ENCODE measurements at regions not wholly inside any gene's neighbourhood (a gene's known extent, or its start where the extent isn't known, plus 50 kb on each side); places are given as distances from the start of the nearest gene placed in this dataset.
A peak's percentile ranks its signal among the peaks of the same experiment; 100 is the strongest.

GRCh38 chr3:176399193-176399592 lies 798.1 kb downstream of the TBL1XR1 start:
- no peaks in the 10 kb centered on the region for H3K27me3 ChIP-seq (ENCODE audit: control insufficient read depth, insufficient read depth, low read length, poor library complexity, severe bottlenecking)
- no peaks in the 10 kb centered on the region for H3K36me3 ChIP-seq (ENCODE audit: control insufficient read depth, insufficient read depth, low read length)
- no peaks in the 10 kb centered on the region for H3K9me3 ChIP-seq (ENCODE audit: control insufficient read depth, low read length)
- H3K4me3 ChIP-seq (ENCODE audit: insufficient read depth, low read depth, low read length), result no peak overlapping the region
- WGBS, 2 experiments, result 88 to 93% methylated on average over 2 of the region's 2 CpGs
- no peaks in the 10 kb centered on the region for H3K4me1 ChIP-seq (ENCODE audit: control insufficient read depth, insufficient read depth, low read length)
- no peak overlapping the region for H3K27ac ChIP-seq (ENCODE audit: insufficient read depth, low read depth, low read length, poor library complexity, severe bottlenecking)

DNA sequence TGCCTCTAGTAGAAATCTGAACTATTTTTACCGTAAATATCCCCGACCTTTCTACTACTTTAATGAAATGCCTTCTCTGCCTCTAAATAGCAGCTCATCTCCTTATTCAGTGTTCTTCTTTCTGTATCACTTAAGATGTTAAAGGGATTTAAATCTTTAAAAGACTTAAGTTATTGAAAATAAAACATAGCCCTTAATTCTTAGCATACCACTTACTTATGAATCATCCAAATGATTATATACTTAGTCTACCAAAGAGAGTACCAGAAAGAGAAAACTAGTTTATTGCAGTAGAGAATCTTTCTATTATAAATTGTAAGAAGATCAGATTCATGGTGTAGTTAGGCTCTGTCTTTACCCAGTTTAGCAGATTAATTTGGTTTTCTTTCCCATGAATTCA lies 802.0 kb downstream of the TBL1XR1 start:
- 95 to 96% methylated on average over 2 of the region's 2 CpGs for WGBS, 2 experiments
- Histone ChIP-seq H3K4me1 (ENCODE audit: control insufficient read depth, insufficient read depth, low read length) (no peaks in the 10 kb centered on the region), H3K27ac (ENCODE audit: insufficient read depth, low read depth, low read length, poor library complexity, severe bottlenecking) (no peak overlapping the region), H3K36me3 (ENCODE audit: control insufficient read depth, insufficient read depth, low read length) (no peaks in the 10 kb centered on the region), H3K27me3 (ENCODE audit: control insufficient read depth, insufficient read depth, low read length, poor library complexity, severe bottlenecking) (no peaks in the 10 kb centered on the region), H3K4me3 (ENCODE audit: insufficient read depth, low read depth, low read length) (no peak overlapping the region), H3K9me3 (ENCODE audit: control insufficient read depth, low read length) (no peaks in the 10 kb centered on the region)

GRCh38 chr3:176378789-176379188 lies 818.5 kb downstream of the TBL1XR1 start:
- Histone ChIP-seq H3K27ac (ENCODE audit: insufficient read depth, low read depth, low read length, poor library complexity, severe bottlenecking) (no peak overlapping the region), H3K4me3 (ENCODE audit: insufficient read depth, low read depth, low read length) (no peak overlapping the region), H3K9me3 (ENCODE audit: control insufficient read depth, low read length) (no peaks in the 10 kb centered on the region), H3K36me3 (ENCODE audit: control insufficient read depth, insufficient read depth, low read length) (no peaks in the 10 kb centered on the region), H3K4me1 (ENCODE audit: control insufficient read depth, insufficient read depth, low read length) (no peaks in the 10 kb centered on the region), H3K27me3 (ENCODE audit: control insufficient read depth, insufficient read depth, low read length, poor library complexity, severe bottlenecking) (no peaks in the 10 kb centered on the region)
- WGBS, 2 experiments, result 94 to 95% methylated on average over 2 of the region's 2 CpGs

GRCh38 chr3:176376531-176376930 lies 820.8 kb downstream of the TBL1XR1 start:
- Histone ChIP-seq H3K4me1 (ENCODE audit: control insufficient read depth, insufficient read depth, low read length) (no peaks in the 10 kb centered on the region), H3K9me3 (ENCODE audit: control insufficient read depth, low read length) (no peaks in the 10 kb centered on the region), H3K36me3 (ENCODE audit: control insufficient read depth, insufficient read depth, low read length) (no peaks in the 10 kb centered on the region), H3K4me3 (ENCODE audit: insufficient read depth, low read depth, low read length) (no peak overlapping the region), H3K27me3 (ENCODE audit: control insufficient read depth, insufficient read depth, low read length, poor library complexity, severe bottlenecking) (no peaks in the 10 kb centered on the region), H3K27ac (ENCODE audit: insufficient read depth, low read depth, low read length, poor library complexity, severe bottlenecking) (no peak overlapping the region)

GRCh38 chr3:176375519-176375918 lies 821.8 kb downstream of the TBL1XR1 start:
- no peaks in the 10 kb centered on the region for H3K9me3 ChIP-seq (ENCODE audit: control insufficient read depth, low read length)
- no peaks in the 10 kb centered on the region for H3K27me3 ChIP-seq (ENCODE audit: control insufficient read depth, insufficient read depth, low read length, poor library complexity, severe bottlenecking)
- no peaks in the 10 kb centered on the region for H3K4me1 ChIP-seq (ENCODE audit: control insufficient read depth, insufficient read depth, low read length)
- H3K27ac ChIP-seq (ENCODE audit: insufficient read depth, low read depth, low read length, poor library complexity, severe bottlenecking), result no peak overlapping the region
- WGBS, 2 experiments, result 91 to 95% methylated on average over 1 of the region's 1 CpG
- no peaks in the 10 kb centered on the region for H3K36me3 ChIP-seq (ENCODE audit: control insufficient read depth, insufficient read depth, low read length)
- no peak overlapping the region for H3K4me3 ChIP-seq (ENCODE audit: insufficient read depth, low read depth, low read length)

- WGBS, 2 experiments, result 62 to 64% methylated on average over 45 of the region's 45 CpGs
- Histone ChIP-seq H3K27ac (ENCODE audit: insufficient read depth, low read depth, low read length, poor library complexity, severe bottlenecking) (no peak overlapping the region), H3K4me1 (ENCODE audit: control insufficient read depth, insufficient read depth, low read length) (no peaks in the 10 kb centered on the region), H3K4me3 (ENCODE audit: insufficient read depth, low read depth, low read length) (peak overlapping the region; percentile 31), H3K27me3 (ENCODE audit: control insufficient read depth, insufficient read depth, low read length, poor library complexity, severe bottlenecking) (no peaks in the 10 kb centered on the region), H3K9me3 (ENCODE audit: control insufficient read depth, low read length) (no peaks in the 10 kb centered on the region), H3K36me3 (ENCODE audit: control insufficient read depth, insufficient read depth, low read length) (no peaks in the 10 kb centered on the region)
Observed at GRCh38 chr3:176362191-176362731, 835.0 kb downstream of the TBL1XR1 start.

- WGBS, 2 experiments, result 73 to 75% methylated on average over 3 of the region's 3 CpGs
- no peaks in the 10 kb centered on the region for H3K9me3 ChIP-seq (ENCODE audit: control insufficient read depth, low read length)
- no peak overlapping the region for H3K4me3 ChIP-seq (ENCODE audit: insufficient read depth, low read depth, low read length)
- H3K27me3 ChIP-seq (ENCODE audit: control insufficient read depth, insufficient read depth, low read length, poor library complexity, severe bottlenecking), result no peaks in the 10 kb centered on the region
- H3K36me3 ChIP-seq (ENCODE audit: control insufficient read depth, insufficient read depth, low read length), result no peaks in the 10 kb centered on the region
- no peak overlapping the region for H3K27ac ChIP-seq (ENCODE audit: insufficient read depth, low read depth, low read length, poor library complexity, severe bottlenecking)
- H3K4me1 ChIP-seq (ENCODE audit: control insufficient read depth, insufficient read depth, low read length), result no peaks in the 10 kb centered on the region
Observed at GRCh38 chr3:176359211-176359610, 838.1 kb downstream of the TBL1XR1 start.

- no peaks in the 10 kb centered on the region for H3K27me3 ChIP-seq (ENCODE audit: control insufficient read depth, insufficient read depth, low read length, poor library complexity, severe bottlenecking)
- no peaks in the 10 kb centered on the region for H3K36me3 ChIP-seq (ENCODE audit: control insufficient read depth, insufficient read depth, low read length)
- no peaks in the 10 kb centered on the region for H3K4me1 ChIP-seq (ENCODE audit: control insufficient read depth, insufficient read depth, low read length)
- H3K27ac ChIP-seq (ENCODE audit: insufficient read depth, low read depth, low read length, poor library complexity, severe bottlenecking), result no peak overlapping the region
- no peak overlapping the region for H3K4me3 ChIP-seq (ENCODE audit: insufficient read depth, low read depth, low read length)
- no peaks in the 10 kb centered on the region for H3K9me3 ChIP-seq (ENCODE audit: control insufficient read depth, low read length)
Observed at GRCh38 chr3:176357891-176358290, 839.4 kb downstream of the TBL1XR1 start.

GRCh38 chr3:176354843-176355242 lies 842.4 kb downstream of the TBL1XR1 start:
- Histone ChIP-seq H3K27ac (ENCODE audit: insufficient read depth, low read depth, low read length, poor library complexity, severe bottlenecking) (no peak overlapping the region), H3K9me3 (ENCODE audit: control insufficient read depth, low read length) (no peaks in the 10 kb centered on the region), H3K4me3 (ENCODE audit: insufficient read depth, low read depth, low read length) (no peak overlapping the region), H3K27me3 (ENCODE audit: control insufficient read depth, insufficient read depth, low read length, poor library complexity, severe bottlenecking) (no peaks in the 10 kb centered on the region), H3K4me1 (ENCODE audit: control insufficient read depth, insufficient read depth, low read length) (no peaks in the 10 kb centered on the region), H3K36me3 (ENCODE audit: control insufficient read depth, insufficient read depth, low read length) (no peaks in the 10 kb centered on the region)
- 85 to 93% methylated on average over 1 of the region's 2 CpGs for WGBS, 2 experiments

GRCh38 chr3:176352716-176353334 lies 844.5 kb downstream of the TBL1XR1 start:
- Histone ChIP-seq H3K27me3 (ENCODE audit: control insufficient read depth, insufficient read depth, low read length, poor library complexity, severe bottlenecking) (no peaks in the 10 kb centered on the region), H3K4me3 (ENCODE audit: insufficient read depth, low read depth, low read length) (no peak overlapping the region), H3K27ac (ENCODE audit: insufficient read depth, low read depth, low read length, poor library complexity, severe bottlenecking) (no peak overlapping the region), H3K4me1 (ENCODE audit: control insufficient read depth, insufficient read depth, low read length) (no peaks in the 10 kb centered on the region), H3K36me3 (ENCODE audit: control insufficient read depth, insufficient read depth, low read length) (no peaks in the 10 kb centered on the region), H3K9me3 (ENCODE audit: control insufficient read depth, low read length) (no peaks in the 10 kb centered on the region)
- WGBS, 2 experiments, result 68 to 74% methylated on average over 4 of the region's 4 CpGs

GRCh38 chr3:176351408-176351807 lies 845.9 kb downstream of the TBL1XR1 start:
- Histone ChIP-seq H3K36me3 (ENCODE audit: control insufficient read depth, insufficient read depth, low read length) (no peaks in the 10 kb centered on the region), H3K9me3 (ENCODE audit: control insufficient read depth, low read length) (no peaks in the 10 kb centered on the region), H3K4me1 (ENCODE audit: control insufficient read depth, insufficient read depth, low read length) (no peaks in the 10 kb centered on the region), H3K27ac (ENCODE audit: insufficient read depth, low read depth, low read length, poor library complexity, severe bottlenecking) (no peak overlapping the region), H3K4me3 (ENCODE audit: insufficient read depth, low read depth, low read length) (no peak overlapping the region), H3K27me3 (ENCODE audit: control insufficient read depth, insufficient read depth, low read length, poor library complexity, severe bottlenecking) (no peaks in the 10 kb centered on the region)
- 94% methylated on average over 4 of the region's 4 CpGs for WGBS, 2 experiments
